Stimulated activated CD4-positive, alpha-beta T cell treated with anti-CD3 and anti-CD28 coated beads, Interleukin-4, amount 100 ng/mL, for 1 hour (primary cell): ENCODE measurements at regions not wholly inside any gene's neighbourhood (a gene's known extent, or its start where the extent isn't known, plus 50 kb on each side); places are given as distances from the start of the nearest gene placed in this dataset.

Experiments
- DNase-seq: peaks from one replicate; pipeline ENCODE4 v3.0.0-alpha.2; 2020

GRCh38 chr5:89981878-89982773, 427.4 kb downstream of the CETN3 start:
- no peak for DNase-seq

DNA sequence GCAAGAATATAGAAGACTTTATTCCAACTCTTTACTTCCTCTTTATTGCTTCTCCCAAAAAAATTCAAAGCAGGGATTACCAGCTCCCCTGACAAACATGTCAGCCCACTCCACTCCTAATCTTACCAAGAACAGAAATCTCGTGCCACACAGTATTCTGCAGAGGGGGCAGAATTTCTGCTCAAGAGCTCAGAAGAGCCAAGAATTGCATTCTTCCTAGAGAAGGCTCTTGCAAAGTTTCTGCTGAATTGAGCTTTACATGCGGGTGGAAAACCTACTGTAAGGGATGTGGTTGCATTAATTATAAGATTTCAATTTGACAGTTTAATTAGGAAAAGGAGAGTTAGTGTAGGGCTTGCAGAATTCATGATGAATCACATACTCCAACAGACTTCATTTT, 428.5 kb downstream of the CETN3 start:
- no peak for DNase-seq

DNA sequence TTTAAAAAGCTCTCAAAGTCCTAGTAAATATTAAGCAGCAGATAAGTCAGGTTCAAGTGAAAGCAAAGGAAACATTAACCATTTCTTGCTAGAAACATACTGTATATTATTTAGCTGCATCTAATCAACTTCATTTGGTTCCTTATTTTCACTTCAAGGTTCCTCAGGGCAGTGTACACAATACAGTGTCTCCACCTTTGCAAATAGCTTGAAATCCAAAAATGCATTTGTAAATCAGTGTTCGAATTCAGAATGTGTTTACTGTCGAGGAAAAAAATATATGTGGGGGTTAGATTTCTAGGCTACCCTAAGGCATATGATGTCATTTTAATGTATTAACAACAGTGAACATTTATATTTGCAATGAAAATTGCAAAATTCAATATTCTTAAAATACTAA, 436.0 kb downstream of the CETN3 start:
- DNase-seq: no peak

DNA sequence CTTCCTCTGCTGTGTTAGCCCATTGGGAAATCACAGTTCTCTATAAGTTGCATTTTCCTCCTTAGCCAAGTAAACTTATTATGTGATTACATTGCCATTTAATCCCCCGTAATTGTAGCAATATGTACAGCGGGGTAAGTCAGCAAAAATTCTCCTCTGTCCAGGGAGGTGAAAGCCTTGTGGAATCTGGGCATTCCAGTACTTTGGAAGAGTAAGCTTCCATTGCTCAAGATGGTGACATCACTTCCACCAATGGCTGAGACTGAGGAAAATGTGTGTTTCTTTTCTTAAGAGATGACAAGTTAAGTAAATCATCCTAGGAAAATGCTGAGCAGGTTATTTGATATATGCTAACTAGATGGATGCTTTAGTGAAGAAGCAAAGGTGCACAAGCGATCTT, 436.7 kb downstream of the CETN3 start:
- DNase-seq: no peak

DNA sequence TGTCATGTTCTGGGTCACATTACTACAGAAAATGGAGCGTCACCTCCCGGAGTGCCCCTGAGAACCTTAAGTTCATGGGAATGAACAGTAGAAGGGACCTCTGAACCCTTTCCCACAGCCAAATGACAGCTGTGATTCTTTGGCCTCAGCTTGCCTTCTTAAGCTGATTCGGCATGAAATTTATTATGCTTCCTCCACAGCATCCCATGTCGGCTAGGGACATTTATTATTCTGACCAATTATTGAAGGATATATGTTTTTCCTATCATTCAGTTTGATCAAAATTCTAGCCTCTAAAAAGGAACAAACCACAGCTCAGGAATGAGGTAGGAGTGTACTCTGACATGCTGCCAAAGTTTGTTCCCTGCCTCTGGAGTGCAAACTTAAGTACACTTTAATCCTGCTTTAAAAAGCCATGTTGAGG, 440.6 kb downstream of the CETN3 start:
- DNase-seq: no peak

- no peak for DNase-seq
Measured at GRCh38 chr5:89967771-89968444, 441.6 kb downstream of the CETN3 start.

DNA sequence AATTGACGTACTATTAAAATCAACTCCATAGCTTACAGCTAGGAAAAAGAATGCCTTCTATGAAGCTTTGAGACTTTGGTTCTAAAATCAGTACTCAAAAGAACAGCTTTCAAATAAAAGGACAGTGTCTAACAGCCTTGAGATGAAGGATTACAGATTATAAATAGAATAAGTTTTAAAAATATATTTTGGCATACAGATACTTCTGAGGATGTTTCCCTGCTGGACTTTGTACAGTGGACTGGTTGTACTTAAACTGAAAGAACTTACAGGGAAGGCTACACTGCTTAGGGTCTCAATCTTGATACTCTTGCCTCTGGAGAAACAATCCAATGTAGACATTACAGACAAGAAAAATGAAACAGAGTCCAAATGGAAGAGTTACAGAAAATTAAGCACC, 452.7 kb downstream of the CETN3 start:
- no peak for DNase-seq

- DNase-seq: no peak
Measured at GRCh38 chr5:89954916-89955315, 454.6 kb downstream of the CETN3 start.

GRCh38 chr5:89951876-89952275, 457.7 kb downstream of the CETN3 start:
- no peak for DNase-seq

DNA sequence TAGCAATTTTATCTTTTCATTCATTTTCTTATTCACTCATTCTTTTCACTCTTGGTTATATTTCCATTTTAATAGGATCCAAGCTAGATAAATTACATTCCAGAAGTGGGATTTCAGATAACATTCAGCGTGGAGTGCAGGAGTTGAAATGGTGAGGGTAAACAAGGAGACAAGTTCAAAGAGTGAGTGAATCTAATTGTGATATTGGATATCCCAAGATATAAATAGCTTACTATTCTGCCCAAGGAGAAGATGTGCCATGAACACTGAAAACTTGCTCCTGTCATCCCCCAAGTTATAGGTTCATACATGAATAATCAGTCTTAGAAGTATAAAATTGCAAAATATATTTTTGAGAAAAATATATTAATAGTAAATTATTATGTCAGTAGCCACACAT, 459.3 kb downstream of the CETN3 start:
- no peak for DNase-seq

- no peak for DNase-seq
Measured at GRCh38 chr5:89948977-89949376, 460.6 kb downstream of the CETN3 start.

DNA sequence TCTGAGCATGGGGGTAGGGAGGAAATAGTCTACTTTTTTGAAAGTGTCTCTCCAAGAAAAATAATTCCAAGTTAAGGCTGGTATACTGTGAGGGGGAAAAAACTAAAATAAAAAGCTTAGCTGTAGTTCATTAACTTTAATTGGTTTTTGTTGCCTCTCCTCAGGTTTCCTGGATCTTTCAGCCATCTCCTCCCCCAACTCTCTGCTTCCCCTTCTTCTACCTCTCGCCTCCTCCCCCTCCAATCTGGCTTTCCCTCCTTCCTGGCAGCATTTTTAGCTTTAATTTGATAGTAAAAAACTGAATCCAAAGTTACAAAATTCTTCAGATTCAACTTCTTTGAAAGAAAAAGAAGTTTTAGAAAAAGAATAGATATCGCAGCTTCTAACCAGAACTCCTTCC, 462.6 kb downstream of the CETN3 start:
- DNase-seq: no peak

DNA sequence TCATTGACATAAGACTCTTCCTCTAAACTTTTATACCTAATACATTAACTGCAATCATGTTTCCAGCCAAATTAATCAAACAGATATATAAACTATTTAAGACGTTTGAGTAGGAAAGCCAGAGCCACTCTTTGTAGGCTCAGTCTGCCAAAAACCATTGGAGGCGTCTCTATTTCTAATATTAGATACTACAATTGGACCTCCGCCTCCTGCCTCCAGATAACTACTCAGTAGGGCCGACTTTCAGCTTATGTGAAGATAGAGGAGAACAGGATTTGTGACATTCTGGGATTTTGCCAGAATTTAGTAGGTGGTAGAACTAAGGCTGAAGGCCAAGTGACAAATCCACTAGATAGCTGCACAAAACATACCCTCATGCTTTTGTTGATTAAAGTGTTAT, 463.0 kb downstream of the CETN3 start:
- DNase-seq: no peak

GRCh38 chr5:89942171-89942570, 467.4 kb downstream of the CETN3 start:
- no peak for DNase-seq

GRCh38 chr5:89936576-89936975, 473.0 kb downstream of the CETN3 start:
- DNase-seq: no peak

- no peak for DNase-seq
Measured at GRCh38 chr5:89934069-89934468, 475.5 kb downstream of the CETN3 start.

DNA sequence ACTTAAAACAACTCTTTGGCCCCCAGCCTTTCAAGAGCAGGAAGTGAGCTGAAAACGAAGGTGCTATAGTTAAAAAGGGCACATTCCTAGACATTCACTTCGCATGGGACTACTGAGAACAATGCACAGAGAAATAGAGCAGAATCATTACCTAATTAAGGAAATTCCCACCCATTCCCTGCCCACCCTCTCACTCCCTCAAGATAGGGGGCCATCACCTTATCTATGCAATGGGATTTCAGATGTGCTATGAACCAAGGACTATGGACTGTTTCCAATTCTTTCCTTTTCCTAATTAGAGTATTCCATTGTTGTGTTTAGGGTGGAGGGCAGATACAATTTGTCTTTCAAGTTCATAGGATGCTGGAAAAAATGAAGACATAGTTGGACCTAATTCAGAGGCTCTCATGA, 476.8 kb downstream of the CETN3 start:
- no peak for DNase-seq

- no peak for DNase-seq
Measured at GRCh38 chr5:89930591-89931392, 478.8 kb downstream of the CETN3 start.

GRCh38 chr5:89929834-89930233, 479.7 kb downstream of the CETN3 start:
- no peak for DNase-seq

DNA sequence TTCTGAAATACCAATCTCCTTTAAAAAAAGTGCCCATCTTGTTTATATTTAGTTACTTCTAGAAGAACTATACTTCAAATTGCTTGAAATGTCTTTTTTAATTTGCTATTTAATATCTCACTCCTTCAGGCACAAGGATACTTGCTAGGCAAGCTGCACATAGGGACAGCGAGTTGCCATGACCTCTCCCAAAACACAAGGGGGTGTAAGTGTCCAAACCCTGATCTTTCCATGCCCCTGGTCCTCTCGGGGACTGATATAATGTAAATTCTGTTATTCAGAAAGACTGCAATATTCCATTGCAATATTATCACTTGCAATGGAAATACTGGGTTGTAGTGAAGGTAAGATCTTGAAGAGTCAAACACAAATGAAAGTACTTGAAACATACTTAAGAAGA, 480.4 kb downstream of the CETN3 start:
- no peak for DNase-seq

GRCh38 chr5:89922161-89922560, 487.4 kb downstream of the CETN3 start:
- DNase-seq: no peak

- DNase-seq: no peak
Measured at GRCh38 chr5:89917112-89917511, 492.4 kb downstream of the CETN3 start.

DNA sequence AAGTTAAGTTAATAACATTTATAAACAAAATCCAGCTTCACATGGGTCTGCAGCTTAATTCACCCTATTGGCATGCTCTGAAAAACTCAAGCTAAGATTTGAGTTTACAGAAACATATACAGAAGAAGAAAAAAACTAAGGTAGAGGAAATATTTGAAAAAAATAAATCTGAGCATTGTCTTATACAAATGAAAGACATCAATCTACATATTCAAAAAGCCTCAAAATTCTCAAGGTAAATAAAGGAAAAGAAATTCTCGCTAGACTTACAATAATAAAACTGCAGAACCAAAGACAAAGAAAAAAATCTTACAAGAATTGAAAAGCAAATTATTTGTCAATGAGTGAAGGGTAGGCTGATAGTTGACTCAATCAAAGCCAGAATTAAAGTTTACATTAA, 493.4 kb downstream of the CETN3 start:
- DNase-seq: no peak

DNA sequence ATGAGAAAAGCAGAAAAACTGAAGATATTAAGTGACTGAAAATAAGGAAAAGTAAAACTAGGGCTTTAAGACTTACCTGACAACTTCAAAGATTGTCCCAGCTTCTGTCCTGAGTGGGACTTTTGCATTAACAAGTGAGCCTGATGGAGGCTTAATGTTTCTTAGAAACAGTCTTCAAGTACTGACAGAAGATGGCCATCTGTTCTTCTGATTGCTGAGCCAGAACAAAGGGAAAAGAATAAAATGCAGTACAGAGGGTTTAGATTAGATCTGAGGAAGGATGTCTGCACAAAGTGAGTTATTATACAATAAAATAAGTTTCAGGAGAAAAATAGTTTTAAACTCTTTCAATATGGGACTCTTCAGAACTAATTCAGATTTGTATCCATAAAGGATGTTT, 500.7 kb downstream of the CETN3 start:
- no peak for DNase-seq
